NCI-H510A (cell line): ENCODE measurements at regions not wholly inside any gene's neighbourhood (a gene's known extent, or its start where the extent isn't known, plus 50 kb on each side); places are given as distances from the start of the nearest gene placed in this dataset.
"Not testable (repeated sequence)": the region's sequence is repeated elsewhere in the genome, so short reads cannot be mapped to it uniquely, and the experiment has no call there.

Experiments
- DNase-seq: peaks from one replicate; lab custom pipeline; 2025; lab: John Stamatoyannopoulos, UW

- no peak for DNase-seq
These were observed 257.7 kb downstream of the BTG1 start for GRCh38 chr12:91887957-91888356.

DNA sequence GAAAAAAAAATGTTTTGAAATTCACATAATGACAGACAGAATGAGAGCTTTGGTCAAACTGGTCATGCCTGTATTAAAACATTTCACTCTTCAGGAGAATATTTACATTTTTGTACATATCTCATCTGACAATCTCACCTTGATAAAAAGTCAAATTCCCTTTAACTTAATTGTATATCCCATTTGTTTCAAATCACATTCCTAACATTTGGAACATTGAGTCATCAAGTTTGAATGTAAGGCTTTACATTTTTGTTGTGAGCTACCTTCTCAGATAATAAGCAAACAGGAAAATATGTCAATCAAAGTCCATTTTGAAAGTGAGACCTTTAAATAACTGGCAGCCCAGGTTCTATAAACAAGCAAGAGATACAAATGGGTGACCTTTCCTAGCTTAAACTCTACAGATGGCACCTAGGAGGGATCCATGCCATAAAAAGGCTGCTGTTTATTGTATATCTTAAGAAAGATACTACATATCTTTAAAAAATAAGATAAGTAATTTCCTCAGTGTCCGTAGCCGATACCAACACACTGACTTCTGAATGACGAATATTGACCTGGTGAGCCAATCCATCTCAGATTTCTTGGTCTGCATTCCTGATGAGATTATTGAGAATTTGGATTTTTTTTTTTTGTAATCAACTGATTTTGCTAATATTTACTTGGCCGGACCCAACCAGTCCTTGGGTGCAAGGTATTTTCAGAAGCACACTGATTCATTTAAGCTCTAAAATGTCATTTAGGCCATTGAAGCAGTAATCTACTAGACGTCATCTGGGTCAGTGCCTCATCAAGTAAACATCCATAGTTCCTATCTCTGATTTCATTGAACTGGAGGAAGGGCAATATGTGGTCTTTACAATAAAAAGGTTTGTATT lies 259.6 kb downstream of the BTG1 start:
- no peak for DNase-seq

DNA sequence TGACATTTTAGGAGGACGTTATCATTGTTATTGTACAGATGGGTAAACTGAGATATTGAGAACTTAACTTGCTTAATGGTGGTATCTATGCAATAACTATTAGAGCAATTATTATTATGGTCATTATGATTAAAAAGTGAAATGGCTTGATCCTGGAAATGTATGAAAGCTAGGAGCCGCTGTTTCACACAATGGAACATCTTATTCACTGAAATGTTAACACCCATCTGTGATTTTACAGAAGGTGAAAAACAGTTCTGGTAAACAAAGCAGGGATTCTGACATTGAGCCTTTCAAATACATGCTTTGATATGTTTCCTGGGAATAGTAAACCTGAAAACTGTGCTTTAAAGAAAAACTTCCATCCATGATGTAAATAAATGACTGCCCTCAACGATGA lies 261.4 kb downstream of the BTG1 start:
- no peak for DNase-seq

GRCh38 chr12:91883811-91884210 lies 261.8 kb downstream of the BTG1 start:
- DNase-seq: no peak

GRCh38 chr12:91882910-91883309 lies 262.7 kb downstream of the BTG1 start:
- no peak for DNase-seq

DNA sequence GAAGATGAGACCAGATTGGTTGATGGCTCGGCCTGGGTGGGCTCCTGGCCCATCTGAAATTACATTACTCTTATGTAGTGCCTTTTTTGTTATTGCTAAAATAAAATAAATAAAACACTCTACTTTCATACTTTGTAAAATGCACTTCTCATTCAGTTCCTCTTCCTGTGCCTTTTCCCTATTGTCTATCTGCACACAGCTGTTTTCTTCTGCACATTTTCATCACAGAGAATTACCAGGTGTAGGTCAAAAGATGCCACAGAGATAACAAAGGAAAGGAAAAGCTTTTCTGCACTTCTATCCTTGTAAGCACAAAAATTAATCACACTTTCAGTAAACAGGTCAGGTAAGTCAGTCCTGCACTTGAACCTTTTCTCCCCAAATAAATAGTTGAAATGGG lies 265.1 kb downstream of the BTG1 start:
- DNase-seq: no peak

GRCh38 chr12:91877456-91878235 lies 268.0 kb downstream of the BTG1 start:
- DNase-seq: no peak

GRCh38 chr12:91877022-91877421 lies 268.6 kb downstream of the BTG1 start:
- DNase-seq: peak; percentile 15

DNA sequence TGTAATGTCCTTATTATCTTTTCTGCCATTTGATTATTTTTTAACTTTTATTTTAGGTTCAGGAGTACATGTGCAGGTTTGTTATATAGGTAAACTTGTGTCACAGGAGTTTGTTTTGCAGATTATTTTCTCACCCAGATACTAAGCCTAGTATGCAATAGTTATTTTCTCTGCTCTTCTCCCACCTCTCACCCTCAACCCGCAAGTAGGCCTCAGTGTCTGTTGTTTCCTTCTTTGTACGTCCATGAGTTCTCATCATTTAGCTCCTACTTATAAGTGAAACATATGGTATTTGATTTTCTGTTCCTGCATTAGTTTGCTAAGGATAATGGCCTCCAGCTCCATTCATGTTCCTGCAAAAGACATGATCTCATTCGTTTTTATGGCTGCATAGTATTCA lies 270.0 kb downstream of the BTG1 start:
- not testable (repeated sequence) for DNase-seq

GRCh38 chr12:91874086-91874865 lies 271.4 kb downstream of the BTG1 start:
- DNase-seq: no peak

DNA sequence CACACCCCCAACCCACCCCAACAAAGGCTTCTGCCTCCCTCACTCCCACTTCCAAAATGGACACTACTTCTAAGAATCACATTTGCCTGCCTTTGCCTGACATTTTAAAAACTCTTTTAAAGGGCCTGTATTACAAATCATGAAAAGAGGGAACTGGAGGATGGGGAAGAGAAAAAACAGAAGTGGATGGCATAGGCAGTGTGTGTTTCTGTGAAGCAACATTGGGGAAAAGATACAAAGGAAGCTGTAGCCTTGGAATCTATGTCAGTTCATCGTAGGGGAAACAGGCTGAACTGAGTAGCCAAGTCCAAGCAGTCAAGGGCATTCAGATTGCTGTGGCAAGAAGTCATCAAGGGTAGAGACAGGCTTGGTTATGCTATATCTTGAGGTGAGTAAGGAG lies 273.9 kb downstream of the BTG1 start:
- DNase-seq: no peak

DNA sequence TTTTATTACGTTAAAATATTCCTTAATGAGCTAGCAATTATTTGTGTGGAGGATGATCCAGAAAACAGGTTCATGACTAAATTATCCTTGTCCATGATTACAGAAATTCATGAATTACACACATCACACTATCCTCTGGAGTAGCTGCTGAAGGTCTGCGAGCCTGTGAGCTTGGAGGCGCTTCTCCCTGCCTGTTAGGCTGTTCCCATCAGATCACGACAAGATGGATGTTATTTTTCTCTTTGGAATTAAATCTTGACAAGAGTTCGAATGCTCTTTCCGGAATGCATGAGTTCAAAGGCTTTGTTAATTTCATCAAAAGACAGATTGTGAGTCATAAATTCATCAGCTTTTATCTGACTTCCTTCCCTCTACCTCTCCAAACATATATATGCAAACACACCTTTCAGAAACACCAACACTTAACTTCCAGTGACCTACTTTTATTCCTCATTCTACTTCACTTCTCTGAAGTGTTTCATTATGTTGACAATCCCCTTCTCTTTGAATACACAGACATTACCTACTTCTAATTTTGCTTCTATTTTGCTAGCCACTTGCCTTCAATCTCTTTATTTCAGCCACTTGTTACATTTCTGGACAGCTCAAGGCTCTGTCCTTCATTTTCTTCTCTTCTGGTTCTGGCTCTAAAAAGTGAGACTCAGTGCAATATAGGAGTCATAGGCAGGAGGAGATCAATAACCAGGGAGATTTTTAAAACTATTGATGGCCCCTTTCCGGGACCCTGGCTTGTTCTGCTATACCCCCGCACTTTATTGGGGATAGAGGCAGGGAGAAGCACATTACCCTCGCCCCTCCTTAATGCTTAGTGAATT lies 274.6 kb downstream of the BTG1 start:
- DNase-seq: peak; percentile 18

DNA sequence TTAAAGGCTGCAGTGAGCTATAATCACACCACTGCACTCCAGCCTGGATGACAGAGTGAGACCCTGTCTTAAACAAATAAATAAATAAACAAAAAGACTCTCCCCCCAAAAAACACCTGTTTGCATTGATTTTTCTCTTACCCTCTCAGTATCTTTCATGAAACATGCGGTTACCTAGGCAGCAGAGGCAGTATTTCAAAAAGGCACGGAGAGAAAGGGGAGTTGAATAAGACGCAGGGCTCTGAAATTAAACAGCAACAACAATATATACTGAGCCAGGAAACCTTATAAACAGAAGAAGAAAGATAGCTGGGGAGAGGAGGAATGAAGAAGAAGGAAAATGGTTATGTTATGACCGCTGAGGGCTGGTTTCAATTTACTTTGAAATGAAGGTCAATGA lies 277.6 kb downstream of the BTG1 start:
- DNase-seq: no peak

DNA sequence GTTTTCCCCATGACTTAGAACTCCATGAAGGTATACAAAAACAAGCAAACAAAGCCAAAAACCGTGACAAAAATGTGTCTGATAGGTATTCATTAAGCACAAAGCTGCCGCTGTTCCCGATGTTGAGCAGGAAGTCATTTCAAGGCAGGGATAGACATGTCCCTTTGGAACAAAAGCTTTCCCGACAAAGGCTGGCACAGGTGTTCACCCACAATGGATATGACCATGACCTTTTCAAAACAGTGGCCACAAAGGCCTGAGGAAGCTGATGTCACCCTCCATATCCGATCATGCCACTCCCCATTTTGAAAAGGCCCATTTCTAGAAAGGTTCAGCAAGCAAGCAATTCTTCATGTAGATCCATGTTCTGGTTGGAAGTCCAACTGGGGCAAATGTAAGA lies 279.1 kb downstream of the BTG1 start:
- DNase-seq: no peak

GRCh38 chr12:91863702-91864101 lies 281.9 kb downstream of the BTG1 start:
- no peak for DNase-seq

- no peak for DNase-seq
These were observed 284.1 kb downstream of the BTG1 start for GRCh38 chr12:91861554-91861953.

GRCh38 chr12:91859347-91859746 lies 286.3 kb downstream of the BTG1 start:
- DNase-seq: no peak

DNA sequence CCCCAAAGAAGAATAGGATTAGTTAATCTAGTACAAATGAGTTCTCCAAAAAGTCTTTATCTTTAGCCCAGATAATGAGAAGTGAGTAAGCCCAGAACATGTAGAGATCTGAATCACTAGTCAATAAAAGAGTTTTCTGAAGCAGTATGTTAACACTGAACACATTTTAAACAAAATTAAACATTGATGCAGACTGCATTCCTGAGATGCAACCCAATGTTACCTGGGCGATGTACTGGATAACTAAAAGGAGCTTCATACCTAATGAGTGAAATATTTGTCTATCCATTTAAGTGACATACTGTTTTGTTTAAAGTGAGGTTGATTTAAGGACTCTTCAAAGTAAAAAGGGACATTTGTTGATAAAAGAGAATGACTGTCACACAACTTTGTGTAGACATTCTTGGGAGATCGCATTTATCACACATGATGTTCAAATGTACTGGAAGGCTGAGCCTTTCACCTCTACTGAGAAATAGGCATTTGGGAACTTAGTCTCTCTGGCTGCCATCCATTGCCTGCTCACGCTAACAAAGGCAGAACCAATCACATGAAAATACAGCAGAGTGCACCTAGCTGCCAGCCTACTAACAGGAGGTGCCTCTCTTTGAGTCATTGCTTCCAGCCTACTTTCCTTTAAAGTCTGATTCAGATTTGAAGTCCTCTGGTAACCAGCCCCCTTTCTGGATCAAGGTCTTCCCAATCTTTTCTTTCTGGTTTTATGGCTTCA lies 287.7 kb downstream of the BTG1 start:
- no peak for DNase-seq

- no peak for DNase-seq
These were observed 290.9 kb downstream of the BTG1 start for GRCh38 chr12:91854725-91855124.

DNA sequence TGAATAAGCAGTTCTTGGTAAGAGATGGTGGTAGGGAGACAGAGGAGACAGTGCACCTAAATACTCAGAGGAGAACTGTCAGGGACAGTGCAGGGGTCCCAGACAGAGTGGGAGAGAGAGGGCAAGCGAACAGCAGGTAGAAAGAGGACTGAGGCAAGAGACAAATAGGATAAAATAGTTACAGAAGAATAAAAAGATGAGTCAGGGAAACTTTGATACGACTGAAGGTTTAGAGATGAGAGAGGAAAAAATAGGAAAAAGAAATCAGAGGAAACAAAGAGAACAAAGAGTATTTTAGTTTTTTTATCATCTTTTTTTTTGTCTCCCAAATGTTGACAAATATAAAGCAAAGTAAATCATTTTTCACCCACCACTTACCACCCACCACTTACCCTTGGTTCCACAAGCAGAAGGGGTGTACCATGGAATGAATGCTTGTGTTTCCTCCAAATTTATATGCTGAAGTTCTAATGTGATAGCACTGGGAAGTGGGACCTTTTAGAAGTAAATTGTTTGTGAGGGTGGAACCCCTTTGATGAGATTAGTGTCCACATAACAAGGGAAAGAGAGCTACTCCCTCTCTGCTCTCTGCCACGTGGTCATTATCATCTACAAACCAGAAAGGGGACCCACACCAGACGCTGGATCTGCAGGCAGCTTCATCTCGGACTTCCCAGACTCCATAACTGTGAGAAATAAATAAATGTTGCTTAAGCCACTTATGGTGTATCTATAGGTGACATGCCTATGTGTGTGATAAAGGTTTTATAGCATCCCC lies 292.1 kb downstream of the BTG1 start:
- no peak for DNase-seq
